ENCODE measurements at regions not wholly inside any gene's neighbourhood (a gene's known extent, or its start where the extent isn't known, plus 50 kb on each side); places are given as distances from the start of the nearest gene placed in this dataset.

DNA sequence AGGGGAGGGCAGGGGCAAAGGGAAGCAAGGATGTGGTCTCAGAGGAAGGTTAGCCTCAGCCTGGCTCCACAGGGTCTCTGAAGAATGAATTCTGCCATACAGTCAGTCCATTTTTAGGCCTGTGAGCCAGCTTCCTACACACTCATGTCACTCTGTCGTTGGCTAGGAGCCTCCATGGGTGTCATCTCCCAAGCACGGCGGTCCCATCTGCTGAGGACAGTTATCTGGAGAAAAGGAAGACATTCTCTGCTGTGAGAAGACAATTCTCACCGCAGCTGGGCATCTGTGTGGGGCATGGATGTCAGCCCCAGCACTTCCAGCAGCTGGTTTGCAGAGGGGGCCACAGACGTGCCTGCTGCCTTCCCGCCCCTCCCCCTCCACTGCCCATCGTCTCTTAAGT is 167.6 kb downstream of the LINC00237 start:
- DNase-seq (ENCODE audit: low read depth in 1 of 2, low spot score in 1 of 2), result no peak

DNA sequence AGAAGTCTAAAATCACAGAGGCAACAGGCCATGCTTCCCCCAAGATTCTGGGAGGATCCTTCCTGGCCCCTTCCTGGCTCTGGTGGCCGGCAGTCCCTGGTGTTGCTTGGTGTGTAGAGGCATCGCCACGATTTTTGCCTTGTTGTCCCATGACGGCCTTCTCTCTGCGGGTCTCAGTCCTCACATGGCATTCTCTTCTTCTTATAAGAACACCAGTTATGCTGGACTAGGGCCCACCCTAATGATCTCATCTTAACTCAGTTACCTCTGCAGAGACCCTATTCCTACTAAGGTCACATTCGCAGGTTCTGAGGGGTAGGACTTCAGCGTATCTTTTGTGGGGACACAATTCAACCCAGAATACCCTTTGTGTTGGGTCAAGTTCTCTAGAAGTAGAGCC is 168.0 kb downstream of the LINC00237 start:
- DNase-seq (ENCODE audit: low read depth in 1 of 2, low spot score in 1 of 2), result no peak

DNA sequence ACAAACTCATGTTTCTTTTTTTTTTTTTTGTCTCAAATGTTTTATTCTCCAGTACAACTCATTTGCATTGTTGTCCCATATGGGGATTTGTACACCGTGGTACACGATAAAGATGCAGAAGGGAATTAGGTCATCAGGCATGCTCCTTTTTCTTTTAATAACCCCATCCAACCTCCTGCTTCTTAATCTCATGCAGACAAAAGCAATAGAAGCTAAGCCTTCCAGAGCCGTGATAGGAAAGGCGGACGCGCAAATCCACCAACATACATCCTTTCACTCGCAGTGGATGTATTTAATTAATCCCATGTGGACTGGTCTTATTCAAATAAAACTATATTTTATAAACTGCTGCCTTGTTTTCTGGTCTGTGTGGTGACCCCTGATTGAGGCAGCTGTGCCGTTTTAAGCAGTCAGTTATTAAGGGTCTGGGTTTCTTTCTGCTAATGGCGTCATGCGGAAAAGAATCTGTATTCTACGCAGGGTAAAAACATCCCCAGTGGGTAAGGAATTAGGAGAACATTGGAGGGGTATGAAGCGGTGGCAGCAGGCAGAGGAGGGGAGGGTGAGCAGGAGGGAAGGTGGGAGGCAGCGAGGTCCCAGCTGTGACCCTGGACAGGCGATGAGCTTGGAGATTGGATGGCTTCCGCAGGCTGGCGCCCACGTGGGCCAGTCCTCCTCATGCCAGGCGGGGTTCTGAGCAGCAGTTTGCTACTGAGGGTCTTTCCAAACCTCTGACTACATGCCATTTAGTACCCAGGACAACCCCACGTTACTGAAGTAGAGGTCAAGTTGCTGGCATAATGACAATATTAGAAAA is 172.8 kb downstream of the LINC00237 start:
- no peak for DNase-seq (ENCODE audit: low read depth in 1 of 2, low spot score in 1 of 2)

DNA sequence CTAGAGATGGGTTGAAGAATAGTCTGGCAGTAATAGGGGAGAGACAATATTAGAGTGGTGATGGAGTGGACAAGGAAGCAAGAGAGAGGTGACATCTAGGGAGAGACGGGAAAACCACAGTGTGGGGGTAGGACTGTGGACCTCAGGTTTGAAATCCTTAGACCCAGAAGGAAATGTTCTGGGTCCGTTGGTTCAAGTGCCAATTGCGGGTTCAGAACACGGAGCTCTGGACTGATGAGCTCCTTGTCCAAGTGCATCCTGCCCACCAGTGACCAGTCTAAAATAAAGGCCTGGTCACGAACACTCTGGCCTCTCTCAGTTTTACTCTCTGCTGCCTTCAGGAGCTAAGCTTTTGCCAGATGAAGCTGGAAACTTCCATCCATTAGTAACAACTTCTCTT is 174.0 kb downstream of the LINC00237 start:
- DNase-seq (ENCODE audit: low read depth in 1 of 2, low spot score in 1 of 2), result no peak

DNA sequence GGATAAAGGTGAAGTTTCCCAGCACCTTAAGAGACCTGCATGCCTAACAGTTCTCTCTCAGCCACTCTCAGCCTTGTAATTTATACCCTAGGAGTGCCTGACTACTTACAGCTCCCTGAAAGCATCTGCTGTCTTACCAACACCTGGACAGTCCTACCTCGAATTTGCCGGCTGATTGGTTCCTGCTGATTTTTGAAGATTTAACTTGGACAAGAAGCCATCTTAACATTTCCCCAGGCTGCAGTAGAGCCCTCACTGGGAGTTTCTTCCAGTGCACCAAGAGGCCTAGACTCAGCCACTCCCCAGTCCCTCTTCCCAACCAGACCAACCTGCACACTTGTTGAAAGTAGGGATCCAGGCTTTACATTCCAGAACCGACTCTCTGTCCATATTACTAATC is 174.5 kb downstream of the LINC00237 start:
- no peak for DNase-seq (ENCODE audit: low read depth in 1 of 2, low spot score in 1 of 2)

DNA sequence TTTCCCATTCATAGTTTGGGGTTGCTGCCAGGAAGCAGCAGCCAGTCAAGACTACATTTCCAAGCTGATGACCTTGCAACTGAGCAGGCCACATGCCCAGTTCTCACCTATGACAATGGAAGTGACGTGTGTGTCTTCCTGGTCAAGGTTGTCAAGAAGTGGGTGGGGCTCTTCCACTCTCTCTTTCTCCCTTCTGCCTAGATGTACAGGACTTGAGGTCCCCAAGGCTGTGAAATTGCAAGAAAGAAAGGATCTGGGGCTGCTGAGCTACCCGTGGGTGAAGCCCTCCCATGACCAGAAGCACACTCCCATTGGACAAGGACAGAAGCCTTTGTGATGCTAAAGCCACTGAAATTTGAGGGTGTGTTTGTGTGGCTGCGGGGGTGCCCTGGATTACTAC is 175.1 kb downstream of the LINC00237 start:
- DNase-seq (ENCODE audit: low read depth in 1 of 2, low spot score in 1 of 2), result no peak

DNA sequence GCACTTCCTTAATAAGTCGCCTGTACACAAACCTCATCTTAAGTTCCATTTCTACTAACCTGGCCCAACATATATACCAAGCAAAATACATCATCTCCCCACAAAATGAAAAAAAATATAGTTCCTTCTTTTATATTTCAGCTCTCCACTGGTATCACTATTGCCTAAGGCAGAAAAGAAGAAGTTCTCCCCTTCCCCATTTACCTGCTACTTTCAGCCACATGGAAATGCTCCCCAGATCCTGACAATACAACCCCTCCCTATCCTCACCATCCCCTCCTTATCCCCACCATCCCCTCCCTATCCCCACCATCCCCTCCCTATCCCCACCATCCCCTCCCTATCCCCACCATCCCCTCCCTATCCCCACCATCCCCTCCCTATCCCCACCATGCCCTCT is 175.7 kb downstream of the LINC00237 start:
- DNase-seq (ENCODE audit: low read depth in 1 of 2, low spot score in 1 of 2), result no peak

DNA sequence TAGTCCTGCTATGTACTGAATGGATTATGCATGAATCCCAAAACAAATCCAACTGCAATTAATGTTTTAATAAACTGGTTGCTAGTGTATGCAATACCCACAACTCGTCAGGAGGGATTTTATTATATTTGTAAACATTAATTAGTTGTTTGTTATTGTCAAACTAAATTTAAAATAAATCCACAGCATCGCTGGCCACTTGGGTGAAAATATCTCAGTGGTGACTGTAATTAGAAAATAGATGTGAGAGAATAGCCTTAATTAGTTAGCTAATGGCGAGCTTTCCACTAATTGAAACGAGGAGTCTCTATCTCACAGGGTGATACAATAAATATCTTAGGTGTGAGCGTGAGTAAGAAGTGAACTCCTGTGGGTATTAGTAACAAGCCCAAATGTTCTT is 176.8 kb downstream of the LINC00237 start:
- DNase-seq (ENCODE audit: low read depth in 1 of 2, low spot score in 1 of 2), result no peak

DNA sequence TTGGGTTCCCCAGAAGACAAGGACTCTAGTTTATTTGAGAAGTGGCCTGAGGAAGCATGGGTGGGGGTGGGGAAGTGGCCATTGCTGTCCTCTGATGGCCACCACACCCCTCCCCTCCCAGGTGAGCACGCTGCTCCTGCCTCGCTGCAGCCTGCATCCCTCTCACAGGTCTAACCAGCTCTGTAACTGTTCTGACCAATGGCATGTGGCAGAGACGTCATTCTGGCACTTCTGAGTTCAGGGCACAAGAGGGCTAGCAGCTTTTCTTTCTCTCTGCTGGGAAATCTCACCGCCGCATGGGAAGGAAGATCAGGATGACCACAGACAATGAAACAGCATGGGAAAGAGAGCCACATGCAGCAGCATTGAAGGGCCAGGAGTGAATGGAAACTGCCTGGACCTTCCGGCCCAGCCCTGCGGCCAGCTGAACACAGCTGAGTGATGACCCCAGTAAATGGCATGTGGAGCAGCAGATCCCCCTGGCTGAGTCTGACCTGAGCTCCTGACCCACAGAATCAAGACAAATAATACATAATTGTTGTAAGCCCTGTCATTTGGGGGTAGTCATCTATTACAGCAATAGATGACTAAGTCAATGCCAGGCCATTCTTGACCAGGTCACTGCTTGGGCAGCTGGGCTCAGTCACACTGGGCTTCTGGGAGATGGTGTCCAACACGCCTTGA is 179.8 kb downstream of the LINC00237 start:
- DNase-seq (ENCODE audit: low read depth in 1 of 2, low spot score in 1 of 2), result no peak

DNA sequence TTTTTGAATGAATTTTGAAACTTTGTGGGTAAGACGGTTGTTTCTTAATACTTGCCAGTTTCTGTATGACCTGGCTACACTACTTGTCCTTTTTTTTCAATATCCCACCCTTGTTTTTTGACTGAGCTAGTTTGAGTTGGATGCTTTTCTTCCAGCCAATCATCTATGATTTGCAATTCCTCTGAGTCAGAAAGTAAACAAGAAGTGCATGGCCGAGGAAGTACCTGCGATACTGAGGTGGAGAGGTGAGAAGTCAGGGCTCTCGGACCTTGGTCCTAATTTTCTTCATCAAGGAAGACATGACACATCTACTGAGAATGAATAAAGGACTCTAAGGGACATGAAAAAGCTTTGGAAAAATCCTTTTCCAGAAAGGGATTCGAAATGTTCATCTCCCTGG is 185.7 kb downstream of the LINC00237 start:
- DNase-seq (ENCODE audit: low read depth in 1 of 2, low spot score in 1 of 2), result no peak

DNA sequence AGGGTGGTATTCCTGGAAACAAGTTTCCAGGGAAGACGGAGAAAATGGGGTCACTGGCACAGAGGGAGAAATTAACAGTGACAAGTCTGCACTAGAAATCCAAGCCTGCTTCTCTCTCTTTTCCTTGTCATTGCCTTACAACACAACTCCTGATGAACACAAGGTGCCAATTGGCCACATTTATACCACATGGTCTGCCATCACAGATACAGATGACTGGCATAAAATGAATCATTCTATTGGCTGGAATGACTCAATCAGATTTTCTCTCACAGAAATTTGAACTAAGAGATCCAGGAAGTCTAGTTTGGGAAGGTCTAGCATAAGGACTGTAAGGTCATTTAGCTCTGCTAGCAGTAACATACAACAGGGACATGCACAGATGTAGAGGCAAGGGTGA is 190.3 kb downstream of the LINC00237 start:
- no peak for DNase-seq (ENCODE audit: low read depth in 1 of 2, low spot score in 1 of 2)

DNA sequence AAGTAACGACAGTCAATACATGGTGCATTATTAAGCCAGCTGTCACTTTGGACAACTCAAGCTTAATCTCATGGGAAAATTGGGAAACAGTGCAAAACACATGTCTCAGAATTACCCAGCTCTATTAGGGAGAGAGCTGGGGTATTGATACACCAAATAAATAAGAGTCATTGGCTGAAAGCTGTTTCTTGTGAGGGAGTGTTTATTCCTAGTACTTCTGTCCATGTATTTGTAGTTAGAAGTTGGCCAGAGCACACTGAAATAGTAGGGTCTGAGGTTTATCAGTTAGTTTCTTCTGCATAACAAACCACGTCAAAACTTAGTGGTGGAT is 192.0 kb upstream of the RALGAPA2 start:
- no peak for DNase-seq (ENCODE audit: low read depth in 1 of 2, low spot score in 1 of 2)

DNA sequence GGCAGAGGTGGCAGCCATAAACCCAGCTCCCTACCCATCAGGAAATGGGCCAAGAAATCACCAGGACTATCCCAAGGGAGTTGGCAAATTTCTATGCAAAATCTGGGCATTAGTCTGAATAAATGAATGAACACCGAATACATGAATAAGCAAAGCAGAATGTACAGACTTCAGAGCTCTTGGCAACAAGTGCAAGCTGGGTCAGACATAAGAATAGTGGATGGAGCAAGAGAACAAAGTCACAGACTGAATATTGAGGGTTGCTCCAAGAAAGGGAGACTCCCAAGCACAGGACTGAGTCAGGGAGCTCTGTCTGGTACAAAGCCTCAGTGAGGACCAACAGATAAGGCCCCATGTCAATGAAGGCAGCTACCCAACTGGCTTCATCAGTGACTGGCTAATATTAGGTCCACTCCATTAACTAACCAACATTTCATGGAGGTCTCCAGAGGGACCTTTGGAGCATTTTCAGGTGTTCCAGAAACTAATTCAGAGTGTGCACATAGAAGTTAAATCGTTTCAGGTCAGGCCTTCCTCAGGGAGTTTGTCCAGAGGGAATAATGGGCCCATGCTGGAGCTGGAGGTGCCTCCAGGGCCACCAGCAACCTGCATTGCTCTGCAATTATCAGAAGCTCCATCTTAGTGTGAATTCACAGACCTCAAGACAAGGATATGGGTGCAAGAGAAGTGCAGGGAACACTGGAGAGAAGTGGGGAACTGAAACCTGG is 191.5 kb upstream of the RALGAPA2 start:
- no peak for DNase-seq (ENCODE audit: low read depth in 1 of 2, low spot score in 1 of 2)

DNA sequence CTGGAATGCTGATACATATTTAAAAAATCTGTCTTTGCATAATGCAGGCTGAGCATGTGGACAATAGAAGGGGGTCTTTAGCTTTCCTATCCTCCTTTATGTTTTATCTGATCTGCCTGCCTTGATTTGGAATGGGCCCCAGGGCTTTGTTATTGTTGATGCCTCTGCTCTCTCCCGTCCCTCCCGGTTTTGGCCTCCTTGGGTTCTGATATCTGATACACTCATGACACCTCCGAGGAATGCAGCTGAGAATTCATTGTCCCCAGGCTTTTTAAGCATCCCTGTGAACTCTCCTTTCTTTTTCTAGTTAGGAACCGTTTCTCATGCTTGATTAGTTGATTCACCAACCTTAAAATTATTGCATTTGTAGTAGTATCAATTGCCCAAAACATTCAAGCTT is 185.5 kb upstream of the RALGAPA2 start:
- DNase-seq (ENCODE audit: low read depth in 1 of 2, low spot score in 1 of 2), result no peak

DNA sequence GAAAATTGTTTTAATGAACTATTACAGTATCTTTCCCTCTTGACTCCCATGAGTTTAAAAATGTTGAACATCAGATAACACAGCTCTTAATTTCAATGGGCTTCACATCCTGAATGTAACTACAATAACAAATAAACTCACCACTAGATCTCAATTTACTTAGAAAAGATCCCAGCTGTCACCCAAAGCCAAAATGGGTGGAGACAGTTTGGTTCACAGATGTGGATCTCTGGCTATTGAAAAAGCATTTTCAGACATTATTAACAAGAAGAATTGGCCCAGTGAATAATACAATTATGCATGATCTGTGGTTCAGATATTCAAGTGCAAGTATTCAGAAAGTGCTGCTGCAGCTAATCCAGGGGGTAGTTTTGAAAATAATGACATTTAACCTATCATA is 184.7 kb upstream of the RALGAPA2 start:
- no peak for DNase-seq (ENCODE audit: low read depth in 1 of 2, low spot score in 1 of 2)

DNA sequence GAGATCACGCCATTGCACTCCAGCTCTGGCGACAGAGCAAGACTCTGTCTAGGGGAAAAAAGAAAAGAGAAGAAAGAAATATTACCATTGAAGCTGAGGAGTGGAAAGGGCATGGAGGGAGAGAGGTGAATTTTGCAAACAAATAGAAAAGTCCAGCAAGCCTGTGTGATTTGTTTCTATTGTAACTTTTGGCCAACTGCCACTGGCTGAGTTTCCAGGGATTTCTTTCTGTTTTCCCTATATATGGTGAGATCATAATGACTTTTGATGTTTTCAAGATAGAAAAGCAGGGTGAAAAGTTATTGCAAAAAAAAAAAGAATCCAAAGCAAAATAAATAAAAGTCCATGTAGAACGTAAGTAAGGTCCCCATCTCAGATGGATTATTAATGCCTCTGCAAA is 184.2 kb upstream of the RALGAPA2 start:
- no peak for DNase-seq (ENCODE audit: low read depth in 1 of 2, low spot score in 1 of 2)

DNA sequence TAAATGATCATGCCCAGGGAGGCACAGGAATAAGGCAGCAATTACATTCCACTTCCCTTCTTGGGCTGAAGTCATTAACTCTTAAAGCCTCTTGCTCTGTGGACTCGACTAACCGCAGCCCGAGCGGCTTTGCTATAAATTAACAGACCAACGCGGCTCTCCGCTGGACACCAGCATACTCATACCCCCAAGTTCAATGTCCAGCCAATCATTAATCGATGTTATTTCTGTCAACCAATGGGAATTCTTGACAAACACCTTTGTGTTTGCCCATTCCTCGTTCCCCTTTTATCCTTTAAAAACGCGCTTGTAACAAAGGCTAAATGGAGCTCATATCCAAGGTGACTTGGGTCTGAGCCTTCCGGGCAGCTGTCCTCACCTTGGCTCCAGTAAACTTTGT is 183.1 kb upstream of the RALGAPA2 start:
- no peak for DNase-seq (ENCODE audit: low read depth in 1 of 2, low spot score in 1 of 2)

DNA sequence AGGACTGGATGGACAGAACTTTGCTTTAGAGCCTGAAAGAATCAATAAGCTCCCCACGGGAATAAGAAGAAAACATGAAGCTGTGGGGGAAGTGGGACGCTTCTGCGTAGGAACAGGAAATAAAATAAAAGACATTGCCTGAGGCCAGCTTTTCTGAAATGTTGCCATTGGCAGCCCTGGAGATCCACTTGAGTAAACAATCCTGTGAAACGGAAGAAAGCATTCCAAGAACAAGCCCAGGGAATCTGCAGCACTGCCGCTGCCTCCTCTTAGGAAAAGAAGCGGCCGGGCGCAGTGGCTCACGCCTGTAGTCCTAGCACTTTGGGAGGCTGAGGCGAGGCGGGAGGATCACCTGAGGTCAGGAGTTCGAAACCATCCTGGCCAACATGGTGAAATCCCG is 182.3 kb upstream of the RALGAPA2 start:
- DNase-seq (ENCODE audit: low read depth in 1 of 2, low spot score in 1 of 2), result no peak

DNA sequence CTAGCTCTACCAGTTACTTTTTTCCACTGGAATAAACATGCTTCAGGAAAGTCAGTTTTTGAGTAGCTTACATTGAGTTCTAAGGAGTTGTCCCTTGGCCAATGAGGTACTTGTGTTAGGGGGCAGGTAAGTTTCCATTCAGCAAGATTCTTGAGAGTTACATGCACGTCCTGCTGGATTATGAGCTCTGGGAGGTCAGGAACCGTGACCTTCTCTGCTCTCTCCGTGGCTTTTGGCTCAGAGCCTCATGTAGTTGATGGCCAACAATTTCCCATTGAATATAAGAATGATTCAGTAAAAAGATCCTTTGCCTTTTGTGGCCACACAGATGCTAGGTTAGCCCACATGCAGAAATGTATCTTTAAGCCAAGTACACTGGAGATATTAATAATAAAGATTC is 181.8 kb upstream of the RALGAPA2 start:
- DNase-seq (ENCODE audit: low read depth in 1 of 2, low spot score in 1 of 2), result no peak

DNA sequence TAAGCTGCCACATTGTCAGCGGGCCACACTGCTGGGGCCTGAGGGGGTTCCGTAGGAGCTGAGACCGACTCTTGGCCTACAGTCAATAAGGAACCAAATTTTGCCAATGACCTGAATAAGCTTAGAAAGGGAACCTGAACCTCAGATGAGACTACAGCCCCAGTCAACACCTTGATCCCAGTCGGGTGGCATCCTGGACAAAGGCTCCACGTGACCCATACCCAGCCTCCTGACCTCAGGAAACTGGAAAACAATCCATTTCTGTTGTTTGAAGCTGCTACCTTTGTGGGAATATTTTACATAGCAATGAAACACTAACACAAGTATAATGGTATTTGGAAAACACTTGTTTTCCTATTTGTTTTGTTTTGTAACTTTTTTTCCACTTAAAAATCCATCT is 179.9 kb upstream of the RALGAPA2 start:
- no peak for DNase-seq (ENCODE audit: low read depth in 1 of 2, low spot score in 1 of 2)

DNA sequence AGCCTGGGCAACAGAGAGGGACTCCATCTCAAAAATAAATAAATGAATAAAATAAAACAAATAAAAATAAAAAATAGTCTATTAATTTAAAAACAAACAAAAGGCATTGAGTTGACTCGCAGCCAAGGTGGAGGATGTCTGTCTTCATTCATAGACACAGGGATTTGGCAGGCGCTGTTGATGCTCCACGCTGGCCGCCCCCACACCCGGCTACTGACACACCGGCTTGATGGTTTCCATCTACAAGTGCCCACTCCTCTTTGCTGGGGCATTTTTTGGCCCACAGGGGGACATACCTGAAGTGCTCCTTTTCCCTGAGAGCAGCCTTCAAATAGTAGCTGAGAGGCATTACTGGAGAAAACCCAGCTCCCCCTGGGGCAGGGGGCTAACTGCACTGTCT is 178.3 kb upstream of the RALGAPA2 start:
- no peak for DNase-seq (ENCODE audit: low read depth in 1 of 2, low spot score in 1 of 2)

DNA sequence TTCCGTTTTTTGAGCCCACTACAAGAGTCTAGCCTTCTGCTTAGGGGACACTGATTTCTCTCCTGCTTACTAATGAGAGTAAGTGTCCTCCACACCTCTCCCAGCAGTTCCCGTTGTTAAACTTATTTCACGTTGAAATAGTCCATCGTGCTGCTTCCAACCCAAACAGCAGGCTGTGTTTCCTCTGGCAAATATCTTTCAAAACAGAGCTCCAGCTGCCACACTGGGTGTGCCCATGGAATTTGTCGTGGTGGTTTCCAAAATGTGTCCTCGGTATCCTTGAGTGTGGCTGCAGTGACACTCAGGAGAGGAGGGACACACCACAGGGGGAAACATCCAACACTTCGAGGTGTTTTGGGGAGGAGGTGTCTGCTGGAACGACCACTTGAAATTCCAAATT is 176.5 kb upstream of the RALGAPA2 start:
- DNase-seq (ENCODE audit: low read depth in 1 of 2, low spot score in 1 of 2), result no peak
